Activated CD4-positive, CD25-positive, alpha-beta regulatory T cell (primary cell): ENCODE measurements at regions not wholly inside any gene's neighbourhood (a gene's known extent, or its start where the extent isn't known, plus 50 kb on each side); places are given as distances from the start of the nearest gene placed in this dataset.
"Not testable (repeated sequence)": the region's sequence is repeated elsewhere in the genome, so short reads cannot be mapped to it uniquely, and the experiment has no call there.

ENCODE experiments used
- DNase-seq, 4 experiments: peaks; one replicate each; lab custom pipeline; 2025; lab: John Stamatoyannopoulos, UW

DNA sequence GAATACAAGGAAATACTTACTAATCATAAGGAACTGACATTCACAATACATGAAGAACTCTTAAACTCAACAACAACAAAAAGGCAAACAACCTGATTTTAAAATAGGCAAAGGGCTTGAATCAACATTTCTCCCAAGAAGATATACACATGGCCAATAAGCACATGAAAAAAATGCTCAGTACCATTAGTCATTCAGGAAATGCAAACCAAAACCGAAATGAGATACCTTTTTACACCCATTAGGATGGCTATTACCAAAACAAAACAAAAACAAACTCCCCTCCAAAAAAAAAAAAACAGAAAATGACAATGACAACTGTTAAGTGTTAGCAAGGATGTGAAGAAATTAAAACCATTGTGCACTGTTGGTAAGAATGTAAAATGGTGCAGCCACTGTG lies 104.1 kb upstream of the ZNF462 start:
- DNase-seq = no peak

DNA sequence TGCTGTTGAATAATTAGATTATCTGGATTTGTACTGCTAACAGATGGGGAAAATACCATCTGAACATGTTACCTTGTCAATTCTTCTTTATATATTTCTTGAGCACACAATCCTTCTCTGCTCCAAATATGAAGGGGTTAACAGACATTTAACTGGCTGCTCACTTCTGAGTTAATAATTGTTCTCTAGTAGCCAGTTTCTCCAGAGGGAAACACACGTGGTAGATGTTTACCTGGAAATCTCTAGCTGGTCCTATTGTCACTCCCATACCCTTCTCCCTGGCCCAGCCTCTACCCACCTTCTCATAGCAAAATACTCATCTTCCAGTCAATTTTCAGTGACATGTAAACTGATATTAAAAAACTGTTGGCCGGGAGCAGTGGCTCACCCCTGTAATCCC lies 101.5 kb upstream of the ZNF462 start:
- DNase-seq = no peak

DNA sequence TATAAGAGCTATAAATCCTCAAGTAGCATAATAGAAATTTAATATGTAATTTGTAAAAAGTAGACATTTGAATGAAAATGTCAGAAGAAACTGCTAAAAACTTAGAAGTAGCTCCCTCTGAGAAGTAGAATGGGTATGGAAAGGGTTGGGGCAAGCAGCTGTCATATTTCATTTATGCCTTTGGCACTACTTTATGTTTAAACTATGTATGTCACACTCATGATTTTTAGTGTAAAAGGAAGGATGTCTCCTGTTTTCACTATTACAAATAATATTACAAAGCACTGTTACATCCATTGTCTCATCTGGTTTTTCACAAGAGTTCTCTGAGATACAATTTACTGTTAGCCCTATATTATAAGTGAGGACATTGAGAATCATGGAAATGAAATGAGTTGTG lies 96.3 kb upstream of the ZNF462 start:
- no peak for DNase-seq

DNA sequence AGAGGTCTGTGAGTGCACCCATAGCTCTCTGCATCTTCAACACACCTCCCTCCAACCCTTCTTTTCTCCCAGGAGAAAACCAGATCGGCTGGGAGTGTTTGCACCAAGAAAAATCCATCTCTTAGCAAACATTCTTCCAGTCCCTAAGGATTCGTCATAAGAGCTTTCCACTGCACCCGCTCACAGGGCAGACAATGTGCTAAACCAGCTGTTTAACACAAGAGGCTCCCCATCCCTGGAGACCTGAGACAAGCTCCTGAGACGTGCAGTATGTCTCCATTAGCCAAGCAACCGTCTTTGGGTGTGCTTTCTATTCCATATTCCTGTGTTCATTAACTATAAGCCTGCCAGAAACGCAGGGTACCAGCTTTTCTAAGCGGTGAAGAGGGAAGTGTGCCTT lies 93.6 kb upstream of the ZNF462 start:
- no peak for DNase-seq

DNA sequence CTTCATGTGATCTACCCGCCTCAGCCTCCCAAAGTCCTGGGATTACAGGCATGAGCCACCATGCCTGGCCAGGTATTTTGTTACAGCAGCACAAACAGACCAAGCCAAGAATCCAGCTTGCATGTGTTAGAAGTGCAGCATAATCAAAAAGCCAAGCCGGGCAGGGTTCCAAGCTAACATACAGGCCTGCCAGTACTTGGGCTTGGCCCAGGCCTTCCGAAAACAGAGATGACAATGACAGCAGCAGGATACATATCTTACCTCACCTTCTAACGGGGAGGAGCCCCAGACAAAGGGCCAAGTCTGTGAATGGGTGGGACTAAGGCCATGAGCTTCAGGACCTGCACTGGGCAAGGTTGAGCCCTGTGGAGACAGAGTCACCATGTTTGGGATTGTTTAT lies 91.4 kb upstream of the ZNF462 start:
- no peak for DNase-seq

DNA sequence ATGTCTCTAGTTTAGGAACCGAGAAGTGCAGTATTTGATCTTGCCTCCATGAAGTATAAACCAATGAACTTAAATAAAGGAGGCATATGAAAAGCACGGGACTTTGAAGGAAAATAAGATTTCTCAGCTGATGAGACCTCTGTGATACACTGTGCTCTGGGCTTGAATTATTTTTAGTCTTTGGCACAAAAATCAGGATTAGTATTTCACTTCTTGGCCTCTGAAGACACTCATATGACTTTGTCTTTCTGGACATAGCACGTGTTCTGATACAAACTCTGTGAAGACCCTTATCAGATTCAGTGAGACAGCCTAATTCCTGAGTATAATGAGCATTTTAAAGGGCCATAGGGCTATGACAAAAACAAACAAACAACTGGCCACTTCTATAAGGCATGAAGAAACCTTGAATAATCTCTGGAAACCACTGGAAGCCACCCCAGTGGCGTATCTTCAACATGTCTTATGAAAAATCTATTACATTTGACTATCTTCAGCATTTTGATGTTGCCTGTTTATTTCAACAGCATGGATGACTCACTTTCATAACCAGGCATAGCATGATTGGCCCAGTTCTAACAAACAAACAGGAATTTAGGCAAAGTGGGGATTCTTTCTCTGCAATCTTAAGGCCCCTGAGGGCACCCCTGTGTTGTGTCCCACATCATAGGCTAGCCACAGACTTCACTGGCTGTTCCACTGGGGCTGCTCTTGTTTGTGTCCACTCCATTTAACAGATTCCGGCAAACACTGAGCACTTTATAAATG lies 90.3 kb upstream of the ZNF462 start:
- DNase-seq = no peak

DNA sequence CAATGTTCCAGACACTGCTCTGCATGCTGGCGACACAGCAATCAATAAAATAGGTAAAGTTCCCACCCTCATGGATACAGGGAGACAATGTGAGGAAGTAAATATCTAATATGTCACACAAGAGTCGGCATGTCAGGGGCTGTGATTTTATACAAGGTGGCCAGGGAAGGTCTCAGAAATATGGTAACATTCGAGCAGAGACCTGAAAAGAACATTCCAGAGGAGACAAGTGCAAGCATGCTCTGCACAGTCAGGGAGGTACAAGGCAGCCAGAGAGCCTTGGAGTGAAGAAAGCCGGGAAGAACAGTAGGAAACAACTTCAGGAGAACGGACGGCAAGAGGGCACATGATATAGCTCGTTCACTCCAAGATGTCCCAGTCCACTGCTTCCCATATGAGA lies 89.2 kb upstream of the ZNF462 start:
- no peak for DNase-seq

DNA sequence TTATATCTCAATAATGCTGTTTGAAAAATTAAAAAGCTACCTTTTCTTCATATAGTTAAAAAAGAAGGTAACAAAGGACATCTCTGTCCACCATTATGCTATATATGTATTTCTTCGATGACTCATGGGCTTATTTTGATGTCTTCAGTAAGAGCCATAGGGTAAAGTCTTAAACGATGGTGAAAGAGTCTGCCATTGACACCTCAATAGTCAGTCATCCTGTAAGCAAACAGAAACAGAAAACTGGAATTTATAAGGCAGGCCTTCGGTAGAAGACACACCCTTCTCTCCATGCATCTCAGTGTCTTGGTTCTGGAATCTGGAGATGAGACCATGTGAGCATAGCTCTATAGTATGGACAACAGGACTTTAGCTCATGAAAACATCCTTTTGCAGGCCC lies 87.0 kb upstream of the ZNF462 start:
- DNase-seq = no peak

DNA sequence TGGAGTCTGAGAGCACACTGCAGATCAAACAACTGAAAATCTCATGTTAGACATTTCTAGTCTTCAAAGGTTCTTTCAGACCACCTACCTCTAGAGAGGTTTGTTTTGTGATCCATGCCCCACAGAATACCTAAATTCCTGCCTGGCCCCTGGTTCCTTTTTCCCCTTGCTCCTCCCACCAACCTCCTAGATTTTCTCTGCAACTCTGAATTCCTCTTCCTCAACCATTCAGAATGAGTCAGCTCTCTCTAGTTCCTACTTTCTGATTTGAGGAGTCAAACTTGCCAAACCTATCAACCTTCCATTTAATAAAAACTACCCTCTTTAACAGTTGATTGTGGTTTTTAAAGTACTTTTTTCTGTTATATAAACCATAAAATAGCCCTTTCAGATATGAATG lies 83.2 kb upstream of the ZNF462 start:
- DNase-seq = no peak

DNA sequence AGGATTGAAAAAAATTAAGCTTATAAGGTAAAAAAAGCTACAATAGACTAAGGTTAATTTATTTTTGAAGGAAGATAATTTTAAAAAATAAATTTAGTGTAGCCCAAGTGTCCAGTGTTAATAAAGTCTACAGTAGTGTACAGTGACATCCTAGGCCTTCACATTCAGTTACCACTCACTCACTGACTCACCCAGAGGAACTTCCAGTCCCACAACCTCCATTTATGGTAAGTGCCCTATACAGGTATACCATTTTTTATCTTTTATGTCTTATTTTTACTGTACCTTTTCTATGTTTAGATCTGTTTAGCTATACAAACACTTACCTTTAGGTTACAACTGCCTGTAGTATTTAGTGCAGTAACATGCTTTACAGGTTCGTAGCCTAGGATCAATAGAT lies 79.8 kb upstream of the ZNF462 start:
- DNase-seq = no peak

DNA sequence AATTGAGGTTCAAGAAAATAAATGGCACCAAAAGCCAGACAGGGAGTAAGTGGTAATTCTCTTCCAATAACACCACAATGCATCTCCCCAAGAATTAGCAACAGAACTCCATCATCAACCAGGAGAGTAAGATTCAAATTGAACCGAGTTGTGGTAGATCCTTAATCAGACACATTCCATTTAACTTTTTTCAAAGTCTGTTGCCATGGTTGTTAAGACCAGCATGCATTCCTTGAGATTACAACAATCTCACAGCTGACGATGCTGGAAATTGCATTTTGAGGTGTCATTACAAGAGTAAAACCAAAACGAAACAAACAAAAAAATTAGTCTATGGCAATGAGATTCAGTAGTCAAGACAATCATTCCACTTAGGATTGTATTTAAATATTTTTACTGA lies 78.9 kb upstream of the ZNF462 start:
- no peak for DNase-seq

DNA sequence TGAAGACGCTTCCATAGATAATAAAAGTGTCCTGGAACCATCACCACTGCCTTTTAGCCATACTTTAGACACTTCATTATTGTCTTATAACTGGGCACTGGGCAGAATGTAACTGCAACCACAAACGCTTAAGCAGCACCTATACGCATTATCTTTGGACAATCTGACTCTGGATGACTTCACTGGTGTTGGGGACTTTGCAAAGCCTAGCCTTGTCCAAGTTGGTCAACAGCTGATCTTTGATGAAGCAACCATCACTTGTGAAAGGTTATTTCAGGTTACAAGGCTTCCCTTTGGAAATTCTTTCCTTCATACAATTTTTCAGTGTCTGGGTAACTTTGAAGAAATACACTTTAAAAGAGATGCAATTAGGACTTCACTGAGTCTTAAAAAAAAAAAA lies 77.8 kb upstream of the ZNF462 start:
- no peak for DNase-seq

DNA sequence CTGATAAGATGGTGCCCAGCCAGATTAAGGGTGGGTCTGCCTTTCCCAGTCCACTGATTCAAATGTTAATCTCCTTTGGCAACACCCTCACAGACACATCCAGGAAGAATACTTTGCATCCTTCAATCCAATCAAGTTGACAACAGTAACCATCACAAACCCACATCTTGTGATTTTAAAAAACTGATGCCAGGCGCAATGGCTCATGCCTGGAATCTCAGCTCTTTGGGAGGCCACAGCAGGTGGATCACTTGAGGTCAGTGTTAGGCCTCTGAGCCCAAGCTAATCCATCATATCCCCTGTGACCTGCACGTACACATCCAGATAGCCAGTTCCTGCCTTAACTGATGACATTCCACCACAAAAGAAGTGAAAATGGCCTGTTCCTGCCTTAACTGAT lies 74.9 kb upstream of the ZNF462 start:
- not testable (repeated sequence) for DNase-seq

DNA sequence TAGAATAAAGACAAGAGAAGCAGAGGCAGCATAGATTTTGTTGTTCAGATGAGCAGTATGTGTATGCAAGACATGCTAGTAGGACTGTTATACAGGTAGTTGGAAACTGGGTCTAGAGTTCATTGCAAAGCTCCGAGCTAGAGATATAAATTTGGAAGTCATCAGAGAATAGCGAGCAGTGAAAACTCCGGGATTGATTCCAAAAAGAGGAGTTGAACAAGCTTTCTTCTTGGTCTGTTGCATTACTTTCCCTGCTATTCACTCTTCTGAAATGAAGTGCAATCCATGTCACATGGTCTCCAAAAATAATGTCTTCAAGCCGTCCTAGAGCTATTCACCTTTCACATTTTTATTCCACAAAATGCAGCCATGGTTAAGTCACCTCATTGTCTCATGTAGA lies 67.9 kb upstream of the ZNF462 start:
- DNase-seq = no peak

DNA sequence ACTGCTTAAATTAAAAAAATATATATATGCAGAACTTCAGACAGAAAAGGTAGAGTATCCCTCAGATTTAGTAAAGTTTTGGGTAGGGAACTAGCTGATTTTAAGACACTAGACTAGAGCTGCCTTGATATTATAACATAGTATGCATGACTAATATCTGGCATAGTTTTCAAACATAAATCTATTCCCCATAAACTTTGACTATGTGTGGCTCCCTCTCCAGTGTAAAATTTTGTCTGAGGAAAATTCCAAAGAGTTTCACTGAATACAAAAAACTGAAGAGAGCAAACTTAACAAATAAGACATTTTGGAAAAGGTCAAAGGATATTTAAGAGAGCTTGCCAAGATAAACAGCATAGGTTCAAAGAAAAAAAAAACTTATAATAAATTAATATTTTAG lies 66.2 kb upstream of the ZNF462 start:
- DNase-seq = no peak

DNA sequence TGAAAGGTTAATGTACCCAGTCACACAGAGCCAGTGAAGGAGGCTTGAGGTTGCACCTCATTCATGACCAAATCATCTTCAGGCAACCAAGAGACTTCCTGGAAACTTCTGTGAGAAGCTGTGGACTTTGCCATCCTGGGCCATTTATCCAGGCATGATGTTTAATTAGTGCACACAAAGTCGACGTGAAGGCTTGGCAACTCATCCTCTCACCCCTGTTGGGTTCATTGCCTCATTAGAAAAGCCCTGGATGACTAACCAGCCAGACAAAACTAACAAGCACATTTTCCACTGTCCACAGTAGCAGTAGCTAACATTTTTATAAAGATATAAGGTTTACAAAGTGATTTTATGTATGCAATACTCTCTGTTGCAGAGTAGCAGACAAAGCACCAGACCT lies 65.7 kb upstream of the ZNF462 start:
- DNase-seq = no peak

DNA sequence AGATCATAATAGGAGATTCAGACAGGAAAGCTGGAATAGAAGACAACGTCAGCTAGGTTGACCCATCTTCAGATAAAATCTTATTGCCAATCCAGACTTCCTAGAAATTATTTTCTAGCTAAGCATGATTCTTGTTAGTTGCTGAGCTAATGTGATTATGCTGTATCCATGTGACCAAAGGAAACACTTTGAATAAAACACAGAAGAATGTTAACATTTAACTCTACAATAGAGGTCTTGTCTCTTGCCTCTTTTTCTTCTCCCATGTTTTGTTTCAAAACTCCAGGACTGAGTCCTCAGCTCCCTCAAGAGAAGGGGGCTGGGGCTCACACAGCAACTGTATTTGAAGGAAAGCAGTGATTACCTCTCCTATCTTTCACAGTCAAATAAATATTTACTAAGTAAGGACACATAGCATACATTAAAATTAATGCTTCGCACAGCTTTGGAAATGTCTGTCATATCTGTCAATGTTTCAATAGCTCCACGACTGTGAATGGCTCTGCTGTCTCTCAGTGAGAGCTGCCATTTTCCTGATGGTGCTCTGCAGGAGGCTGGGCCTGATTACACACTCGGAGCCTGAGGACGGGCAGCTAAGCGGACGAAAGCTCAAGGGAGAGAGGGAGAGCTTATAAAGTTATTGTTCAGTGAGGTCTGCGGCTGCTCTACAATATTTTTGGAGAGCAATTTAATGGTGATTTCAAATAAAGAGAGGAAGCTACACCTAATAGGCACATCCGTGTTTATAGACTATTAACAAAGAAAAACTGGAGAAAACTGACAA lies 64.8 kb upstream of the ZNF462 start:
- DNase-seq = no peak

DNA sequence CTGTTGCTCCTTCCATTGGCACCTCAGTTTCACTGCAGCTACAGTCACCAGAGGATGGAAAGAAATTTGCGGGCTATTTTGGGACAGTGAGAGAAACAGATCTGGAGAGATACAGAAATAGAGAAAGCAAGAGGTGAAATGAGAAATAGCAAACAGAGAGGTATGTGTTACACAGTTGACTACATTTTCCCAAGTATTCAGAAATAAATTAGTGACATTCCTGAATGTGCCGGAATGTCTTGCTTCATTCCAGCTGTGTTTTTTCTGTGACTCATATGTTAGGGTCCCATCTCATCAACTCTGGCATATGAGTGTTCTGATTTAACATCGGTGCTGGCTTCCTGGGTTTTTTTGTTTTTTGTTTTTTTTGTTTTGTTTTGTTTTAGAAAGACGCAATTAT lies 63.8 kb upstream of the ZNF462 start:
- DNase-seq = no peak

DNA sequence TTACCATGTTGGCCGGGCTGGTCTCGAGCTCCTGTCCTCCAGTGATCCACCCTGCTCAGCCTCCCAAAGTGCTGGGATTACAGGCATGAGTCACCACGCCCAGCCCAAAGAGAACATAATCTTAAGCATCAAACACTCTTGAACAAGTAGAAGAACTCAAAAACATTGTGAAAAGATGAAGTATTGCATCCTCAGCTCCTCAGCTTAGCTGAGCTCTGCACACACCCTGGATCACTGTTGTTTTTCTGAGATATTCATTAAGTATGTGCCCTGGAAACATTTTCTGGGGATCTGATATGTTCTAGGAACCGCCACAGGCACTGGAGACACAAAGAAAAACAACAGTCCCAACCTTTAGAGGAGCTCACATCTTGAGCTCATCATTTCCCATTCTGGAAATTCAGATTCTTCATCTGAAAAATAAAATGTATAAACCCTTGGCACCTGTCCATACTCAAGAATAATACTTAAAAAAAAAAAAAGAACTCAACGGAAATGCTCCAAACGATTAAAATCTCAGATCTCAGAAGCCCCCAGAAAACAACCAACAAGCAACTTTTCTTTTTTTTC lies 62.2 kb upstream of the ZNF462 start:
- DNase-seq = no peak

DNA sequence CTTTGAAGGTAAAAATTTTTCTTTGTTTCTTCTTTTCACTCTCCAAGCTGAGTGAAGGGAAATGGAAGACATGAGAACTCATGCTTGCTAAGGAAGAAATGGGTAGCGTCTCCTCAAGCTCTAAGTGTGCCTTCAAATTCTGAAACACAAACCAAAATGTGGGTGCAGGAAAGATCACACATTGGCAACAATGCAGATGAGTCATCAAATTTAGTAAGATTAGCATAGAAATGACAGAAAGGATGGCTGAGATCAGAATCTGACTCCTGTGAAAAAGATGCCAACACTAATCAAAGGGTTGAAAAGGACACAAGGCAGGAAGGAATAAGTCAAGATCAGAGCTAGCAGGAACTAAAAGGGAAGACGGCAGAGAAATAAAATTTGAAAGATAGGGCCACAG lies 61.1 kb upstream of the ZNF462 start:
- DNase-seq = no peak
